ENCODE measurements at regions not wholly inside any gene's neighbourhood (a gene's known extent, or its start where the extent isn't known, plus 50 kb on each side); places are given as distances from the start of the nearest gene placed in this dataset.

GRCh38 chr20:55934146-55934545 is 71.2 kb downstream of the CBLN4 start:
- TF ChIP-seq CTCF (IDR thresholded peaks at IDR 0.05), result no peak
- no peak for TF ChIP-seq ZFX (IDR thresholded peaks at IDR 0.05; ENCODE audit: borderline replicate concordance)
